ENCODE measurements at regions not wholly inside any gene's neighbourhood (a gene's known extent, or its start where the extent isn't known, plus 50 kb on each side); places are given as distances from the start of the nearest gene placed in this dataset.

DNA sequence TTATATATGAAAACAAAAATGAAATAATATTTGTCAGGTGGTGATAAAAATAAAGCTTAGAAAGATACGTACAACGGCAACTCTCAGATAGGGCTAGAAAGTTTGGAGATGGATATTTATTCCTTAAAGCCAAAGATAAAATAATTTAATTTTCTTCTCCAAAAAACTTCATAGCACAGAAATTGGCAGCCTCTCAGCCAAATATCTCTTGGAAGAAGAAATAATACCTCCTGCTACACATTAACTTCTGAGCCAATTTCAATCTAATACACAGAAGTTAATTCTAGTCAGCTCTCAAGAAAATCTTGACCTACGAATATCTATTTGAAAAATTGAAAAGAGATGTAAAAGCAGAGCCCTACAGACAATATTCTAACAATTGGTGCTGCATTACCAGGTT, 122.4 kb downstream of the TES start:
- H3K9me2 ChIP-seq (ENCODE audit: insufficient read depth, low read length) = no peaks in the 10 kb centered on the region
- no TSS peak for BruUV-seq (replicated peaks)
- no peak overlapping the region for H3K27ac ChIP-seq (ENCODE audit: low read depth, low read length, poor library complexity, severe bottlenecking)
- TF ChIP-seq, protein P1, sequence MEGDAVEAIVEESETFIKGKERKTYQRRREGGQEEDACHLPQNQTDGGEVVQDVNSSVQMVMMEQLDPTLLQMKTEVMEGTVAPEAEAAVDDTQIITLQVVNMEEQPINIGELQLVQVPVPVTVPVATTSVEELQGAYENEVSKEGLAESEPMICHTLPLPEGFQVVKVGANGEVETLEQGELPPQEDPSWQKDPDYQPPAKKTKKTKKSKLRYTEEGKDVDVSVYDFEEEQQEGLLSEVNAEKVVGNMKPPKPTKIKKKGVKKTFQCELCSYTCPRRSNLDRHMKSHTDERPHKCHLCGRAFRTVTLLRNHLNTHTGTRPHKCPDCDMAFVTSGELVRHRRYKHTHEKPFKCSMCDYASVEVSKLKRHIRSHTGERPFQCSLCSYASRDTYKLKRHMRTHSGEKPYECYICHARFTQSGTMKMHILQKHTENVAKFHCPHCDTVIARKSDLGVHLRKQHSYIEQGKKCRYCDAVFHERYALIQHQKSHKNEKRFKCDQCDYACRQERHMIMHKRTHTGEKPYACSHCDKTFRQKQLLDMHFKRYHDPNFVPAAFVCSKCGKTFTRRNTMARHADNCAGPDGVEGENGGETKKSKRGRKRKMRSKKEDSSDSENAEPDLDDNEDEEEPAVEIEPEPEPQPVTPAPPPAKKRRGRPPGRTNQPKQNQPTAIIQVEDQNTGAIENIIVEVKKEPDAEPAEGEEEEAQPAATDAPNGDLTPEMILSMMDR (conservative IDR thresholded peaks at IDR 0.05; ENCODE audit: low read length) = no peak
- TF ChIP-seq EZH2phosphoT487 (IDR thresholded peaks at IDR 0.05; ENCODE audit: borderline replicate concordance, low read depth, low read length) = no peak
- no peaks in the 10 kb centered on the region for H3K9me3 ChIP-seq (ENCODE audit: low read length)
- intact Hi-C loops (cut with micrococcal nuclease; ENCODE audit: unreplicated experiment) = no loop called here
- ChIA-PET CTCF (ENCODE audit: unreplicated experiment) (no interaction called here), POLR2A (no interaction called here)
- H4K20me1 ChIP-seq (ENCODE audit: insufficient read depth, low read length) = no peaks in the 10 kb centered on the region
- DNase-seq (ENCODE audit: low spot score) = no peak
- no peaks in the 10 kb centered on the region for H3K4me1 ChIP-seq (ENCODE audit: insufficient read depth, low read length, poor library complexity, severe bottlenecking)
- no peak overlapping the region for H3K4me2 ChIP-seq (ENCODE audit: low read length)
- no peak overlapping the region for H3K4me3 ChIP-seq (ENCODE audit: low read depth, low read length, poor library complexity, severe bottlenecking)
- H2AFZ ChIP-seq (ENCODE audit: low read length) = no peak overlapping the region
- H3K36me3 ChIP-seq (ENCODE audit: insufficient read depth, low read length) = no peaks in the 10 kb centered on the region
- no peaks in the 10 kb centered on the region for H3K79me2 ChIP-seq (ENCODE audit: insufficient read depth, low read depth, low read length)

DNA sequence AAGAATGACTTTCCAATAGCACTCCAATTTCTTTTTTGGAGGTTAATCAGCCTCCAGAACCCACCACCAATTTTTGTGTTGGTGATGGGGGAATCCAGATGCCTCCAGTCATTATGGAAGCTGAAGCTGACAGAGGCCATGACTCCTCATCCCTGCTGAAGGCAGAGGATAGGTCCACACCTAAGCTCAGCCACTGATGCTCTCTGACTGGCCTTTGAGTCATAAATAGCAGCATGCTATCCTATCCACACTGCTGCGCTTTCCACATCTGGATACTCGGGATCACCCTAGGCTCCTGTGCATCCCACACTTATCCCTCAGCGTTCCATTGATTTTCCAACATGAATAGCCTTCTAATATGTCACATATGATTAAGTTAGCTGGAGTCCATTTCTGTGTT, 124.2 kb downstream of the TES start:
- TF ChIP-seq, protein P1 (conservative IDR thresholded peaks at IDR 0.05; ENCODE audit: low read length) = no peak
- no peak for TF ChIP-seq EZH2phosphoT487 (IDR thresholded peaks at IDR 0.05; ENCODE audit: borderline replicate concordance, low read depth, low read length)
- H3K27ac ChIP-seq (ENCODE audit: low read depth, low read length, poor library complexity, severe bottlenecking) = no peak overlapping the region
- ChIA-PET CTCF (ENCODE audit: unreplicated experiment) (no interaction called here), POLR2A (interaction anchor here (1.0 to 1.1 kb wide), 2 partner anchors 13 to 20 kb away, joined by 3 read pairs; no protein-coding TSS in a partner anchor)
- no peaks in the 10 kb centered on the region for H3K36me3 ChIP-seq (ENCODE audit: insufficient read depth, low read length)
- no peaks in the 10 kb centered on the region for H4K20me1 ChIP-seq (ENCODE audit: insufficient read depth, low read length)
- no peaks in the 10 kb centered on the region for H3K4me1 ChIP-seq (ENCODE audit: insufficient read depth, low read length, poor library complexity, severe bottlenecking)
- BruUV-seq (replicated peaks) = no TSS peak
- no peak overlapping the region for H3K4me3 ChIP-seq (ENCODE audit: low read depth, low read length, poor library complexity, severe bottlenecking)
- no peak for DNase-seq (ENCODE audit: low spot score)
- intact Hi-C loops (cut with micrococcal nuclease; ENCODE audit: unreplicated experiment) = no loop called here
- no peak overlapping the region for H2AFZ ChIP-seq (ENCODE audit: low read length)
- no peaks in the 10 kb centered on the region for H3K9me3 ChIP-seq (ENCODE audit: low read length)
- H3K79me2 ChIP-seq (ENCODE audit: insufficient read depth, low read depth, low read length) = no peaks in the 10 kb centered on the region
- no peaks in the 10 kb centered on the region for H3K9me2 ChIP-seq (ENCODE audit: insufficient read depth, low read length)
- no peak overlapping the region for H3K4me2 ChIP-seq (ENCODE audit: low read length)

DNA sequence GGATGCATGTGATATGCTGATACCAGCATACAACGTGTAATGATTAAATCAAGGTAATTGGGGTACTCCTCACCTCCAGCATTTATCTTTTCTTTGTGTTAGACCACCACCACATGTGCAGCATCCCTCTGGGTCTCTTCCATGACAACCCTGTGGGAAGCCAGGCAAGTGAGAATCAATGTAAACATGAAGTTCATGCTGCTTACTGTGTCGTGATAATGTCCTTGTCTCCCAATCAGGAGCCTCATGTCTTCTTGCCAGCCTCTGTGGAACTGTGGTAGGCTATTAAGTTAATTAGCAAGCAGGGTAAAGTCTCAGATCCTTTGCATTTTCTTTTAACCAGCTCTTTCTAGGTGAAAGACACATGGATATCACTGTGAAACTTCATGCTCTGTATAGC, 126.7 kb downstream of the TES start:
- POLR2A ChIA-PET = interaction anchor here (0.7 to 1.1 kb wide), 2 partner anchors 10 to 735 kb away, joined by 4 read pairs; no protein-coding TSS in a partner anchor
- intact Hi-C loops (cut with micrococcal nuclease; ENCODE audit: unreplicated experiment) = no loop called here

More for the DNA sequence above, 126.7 kb downstream of the TES start:
- H3K27ac ChIP-seq (ENCODE audit: low read depth, low read length, poor library complexity, severe bottlenecking) = no peak overlapping the region
- no peaks in the 10 kb centered on the region for H4K20me1 ChIP-seq (ENCODE audit: insufficient read depth, low read length)
- no peak for DNase-seq (ENCODE audit: low spot score)
- no peak overlapping the region for H3K4me3 ChIP-seq (ENCODE audit: low read depth, low read length, poor library complexity, severe bottlenecking)
- CTCF ChIA-PET (ENCODE audit: unreplicated experiment) = no interaction called here
- TF ChIP-seq EZH2phosphoT487 (IDR thresholded peaks at IDR 0.05; ENCODE audit: borderline replicate concordance, low read depth, low read length) = no peak
- TF ChIP-seq, protein P1 (conservative IDR thresholded peaks at IDR 0.05; ENCODE audit: low read length) = no peak
- H3K4me2 ChIP-seq (ENCODE audit: low read length) = no peak overlapping the region
- H3K9me3 ChIP-seq (ENCODE audit: low read length) = no peaks in the 10 kb centered on the region
- no peaks in the 10 kb centered on the region for H3K4me1 ChIP-seq (ENCODE audit: insufficient read depth, low read length, poor library complexity, severe bottlenecking)
- no TSS peak for BruUV-seq (replicated peaks)
- no peak overlapping the region for H2AFZ ChIP-seq (ENCODE audit: low read length)
- no peaks in the 10 kb centered on the region for H3K36me3 ChIP-seq (ENCODE audit: insufficient read depth, low read length)
- H3K79me2 ChIP-seq (ENCODE audit: insufficient read depth, low read depth, low read length) = no peaks in the 10 kb centered on the region
- no peaks in the 10 kb centered on the region for H3K9me2 ChIP-seq (ENCODE audit: insufficient read depth, low read length)

Data from OCI-LY7 (cell line).